GM23338 (cell line): ENCODE measurements at regions not wholly inside any gene's neighbourhood (a gene's known extent, or its start where the extent isn't known, plus 50 kb on each side); places are given as distances from the start of the nearest gene placed in this dataset.

Experiments used
- ATAC-seq: fragments of 200-7000 bp; cut with Tn5 transposase; 3 replicates; pipeline ENCODE4 v1.9.1; 2020
- DNase-seq: peaks from one replicate; pipeline ENCODE4 v3.0.0-alpha.2; 2015; ENCODE audit warnings: low spot score
- H2AFZ ChIP-seq: fragments of 200-600 bp; sonication (generic); 2 replicates; pipeline ENCODE4 v1.8.0; 2016; ENCODE audit warnings: antibody characterized with exemption, mild to moderate bottlenecking, moderate library complexity
- H3F3A ChIP-seq: fragments of 200-600 bp; sonication (generic); replicated peaks from 2 replicates; pipeline ENCODE4 v1.8.0; 2017; ENCODE audit warnings: antibody characterized with exemption, mixed run types, low read depth
- H3K27ac ChIP-seq: fragments of 200-600 bp; sonication (generic); 2 replicates; pipeline ENCODE4 v1.6.1; 2016; ENCODE audit warnings: low read depth
- H3K27me3 ChIP-seq: fragments of 200-600 bp; sonication (generic); 2 replicates; pipeline ENCODE4 v1.8.0; 2016; ENCODE audit warnings: mild to moderate bottlenecking, mixed run types, moderate library complexity; ENCODE audit not compliant: insufficient read depth
- H3K36me3 ChIP-seq: fragments of 200-600 bp; sonication (generic); 2 replicates; pipeline ENCODE4 v1.8.0; 2016; ENCODE audit warnings: mild to moderate bottlenecking; ENCODE audit not compliant: insufficient read depth
- H3K4me1 ChIP-seq: fragments of 200-600 bp; sonication (generic); 2 replicates; pipeline ENCODE4 v1.8.0; 2016; ENCODE audit warnings: mild to moderate bottlenecking, moderate library complexity; ENCODE audit not compliant: insufficient read depth
- H3K4me2 ChIP-seq: fragments of 200-600 bp; sonication (generic); 2 replicates; pipeline ENCODE4 v1.7.1; 2017; ENCODE audit warnings: mixed run types
- H3K4me3 ChIP-seq: fragments of 200-600 bp; sonication (generic); 2 replicates; pipeline ENCODE4 v1.6.1; 2016; ENCODE audit warnings: mixed run types
- H3K79me2 ChIP-seq: fragments of 200-600 bp; sonication (generic); replicated peaks from 2 replicates; pipeline ENCODE4 v1.8.0; 2017; ENCODE audit warnings: mild to moderate bottlenecking; ENCODE audit not compliant: insufficient read depth
- H3K9me2 ChIP-seq: fragments of 200-600 bp; sonication (generic); 2 replicates; pipeline ENCODE4 v1.8.0; 2017; ENCODE audit not compliant: insufficient read depth
- H4K20me1 ChIP-seq: fragments of 200-600 bp; sonication (generic); replicated peaks from 2 replicates; pipeline ENCODE4 v1.8.0; 2017; ENCODE audit warnings: mild to moderate bottlenecking; ENCODE audit not compliant: insufficient read depth
- H3K27ac Mint-ChIP-seq: 2 replicates; pipeline ENCODE4 v1.8.0; 2020; ENCODE audit warnings: inconsistent platforms, mild to moderate bottlenecking, moderate library complexity, mixed read lengths
- H3K27me3 Mint-ChIP-seq: 3 replicates; pipeline ENCODE4 v1.8.0; 2022; ENCODE audit warnings: low read depth, mild to moderate bottlenecking, moderate library complexity, mixed read lengths, inconsistent platforms; ENCODE audit not compliant: insufficient read depth, poor library complexity
- H3K36me3 Mint-ChIP-seq: 3 replicates; pipeline ENCODE4 v1.8.0; 2021; ENCODE audit warnings: low read depth, mild to moderate bottlenecking, inconsistent platforms, moderate library complexity, mixed read lengths
- H3K4me1 Mint-ChIP-seq: 3 replicates; pipeline ENCODE4 v1.8.0; 2020; ENCODE audit warnings: mild to moderate bottlenecking, inconsistent platforms, mixed read lengths
- H3K4me3 Mint-ChIP-seq: 3 replicates; pipeline ENCODE4 v1.8.0; 2021; ENCODE audit warnings: moderate library complexity, mild to moderate bottlenecking, inconsistent platforms, mixed read lengths
- H3K9me3 Mint-ChIP-seq: 3 replicates; pipeline ENCODE4 v1.8.0; 2020; ENCODE audit warnings: moderate library complexity, mild to moderate bottlenecking, inconsistent platforms, mixed read lengths
- CREB1 ChIP-seq: fragments of 250-450 bp; sonication (Bioruptor Pico); IDR thresholded peaks from 2 replicates; pipeline ENCODE4 v1.5.0; 2020; ENCODE audit warnings: low read depth, mild to moderate bottlenecking, moderate library complexity
- CTCF ChIP-seq, 2 experiments: fragments of 200-600 bp in 1 of 2; sonication (generic) in 1 of 2; conservative IDR thresholded peaks; 2 replicates each; pipeline versions ENCODE4 v1.5.1 to v1.6.1; 2016 to 2017; ENCODE audit warnings: antibody characterized with exemption in 2 of 2, low read depth in 2 of 2, mild to moderate bottlenecking in 2 of 2, moderate library complexity in 1 of 2
- ETS1 ChIP-seq: IDR thresholded peaks from 2 replicates; pipeline ENCODE4 v1.6.1; 2016; ENCODE audit warnings: antibody characterized with exemption
- EZH2 ChIP-seq: fragments of 200-600 bp; sonication (generic); IDR thresholded peaks from one replicate; pipeline ENCODE4 v1.8.0; 2017; ENCODE audit warnings: antibody characterized with exemption, mild to moderate bottlenecking, low read depth; ENCODE audit not compliant: unreplicated experiment
- EZH2phosphoT487 ChIP-seq: fragments of 200-600 bp; sonication (generic); IDR thresholded peaks from one replicate; pipeline ENCODE4 v1.8.1; 2018; ENCODE audit warnings: antibody characterized with exemption; ENCODE audit not compliant: unreplicated experiment
- JUNB ChIP-seq: IDR thresholded peaks from one replicate; pipeline ENCODE4 v1.6.1; 2016; ENCODE audit warnings: antibody characterized with exemption; ENCODE audit not compliant: unreplicated experiment
- NANOG ChIP-seq: IDR thresholded peaks from 2 replicates; pipeline ENCODE4 v1.6.1; 2016; ENCODE audit warnings: antibody characterized with exemption, borderline replicate concordance
- POLR2AphosphoS5 ChIP-seq: IDR thresholded peaks from 2 replicates; pipeline ENCODE4 v1.6.1; 2016; ENCODE audit warnings: antibody characterized with exemption, low read depth
- REST ChIP-seq: IDR thresholded peaks from one replicate; pipeline ENCODE4 v1.6.1; 2018; ENCODE audit warnings: antibody characterized with exemption; ENCODE audit not compliant: unreplicated experiment
- STAT1 ChIP-seq: IDR thresholded peaks from one replicate; pipeline ENCODE4 v1.6.1; 2016; ENCODE audit warnings: antibody characterized with exemption; ENCODE audit not compliant: unreplicated experiment
- ZNF114 ChIP-seq: fragments of 250-450 bp; sonication (Bioruptor Pico); IDR thresholded peaks from 2 replicates; pipeline ENCODE4 v1.5.0; 2020; ENCODE audit warnings: mild to moderate bottlenecking, moderate library complexity
- ZNF331 ChIP-seq: fragments of 250-450 bp; sonication (Bioruptor Pico); IDR thresholded peaks from 2 replicates; pipeline ENCODE4 v1.5.0; 2020; ENCODE audit warnings: low read depth, mild to moderate bottlenecking, moderate library complexity
- ZNF462 ChIP-seq: fragments of 250-450 bp; sonication (Bioruptor Pico); IDR thresholded peaks from 2 replicates; pipeline ENCODE4 v1.5.0; 2020; ENCODE audit warnings: mild to moderate bottlenecking, moderate library complexity

GRCh38 chr6:79813143-79813850 lies 134.1 kb downstream of the ELOVL4 start:
- Histone ChIP-seq H3K4me3 (no peak overlapping the region), H3K36me3 (no peaks in the 10 kb centered on the region), H4K20me1 (no peaks in the 10 kb centered on the region), H3F3A (no peaks in the 10 kb centered on the region), H3K27me3 (no peaks in the 10 kb centered on the region), H3K4me2 (no peak overlapping the region), H3K79me2 (no peaks in the 10 kb centered on the region), H3K27ac (no peak overlapping the region), H3K4me1 (peaks cover 9% of the 10 kb centered on the region; the same call in 1 of the 2 replicates), H2AFZ (no peak overlapping the region), H3K9me2 (no peaks in the 10 kb centered on the region)
- no peak for TF ChIP-seq ZNF114 (CRISPR knock-in tag)
- no peak for TF ChIP-seq EZH2
- no peak for TF ChIP-seq NANOG
- TF ChIP-seq STAT1 = no peak
- TF ChIP-seq EZH2phosphoT487 = no peak
- TF ChIP-seq POLR2AphosphoS5 = no peak
- TF ChIP-seq ZNF331 (CRISPR knock-in tag) = no peak
- TF ChIP-seq ZNF462 = no peak
- no peak for TF ChIP-seq CREB1 (CRISPR knock-in tag)
- no peak for TF ChIP-seq ETS1
- TF ChIP-seq CTCF (conservative IDR thresholded peaks at IDR 0.05; ENCODE audit: low read depth in 2 of 2) = no peak
- no peak for TF ChIP-seq JUNB
- no peak for TF ChIP-seq REST
- Mint-ChIP-seq H3K4me3 (no peak overlapping the region), H3K27ac (no peak overlapping the region), H3K27me3 (no peaks in the 10 kb centered on the region), H3K36me3 (no peaks in the 10 kb centered on the region), H3K9me3 (peaks cover 3% of the 10 kb centered on the region; the same call in 2 of the 3 replicates), H3K4me1 (peaks cover 28% of the 10 kb centered on the region)
- ATAC-seq (no peak), DNase-seq (no peak)
